GM20000 (cell line): ENCODE measurements at regions not wholly inside any gene's neighbourhood (a gene's known extent, or its start where the extent isn't known, plus 50 kb on each side); places are given as distances from the start of the nearest gene placed in this dataset.

ENCODE experiments used
- DNase-seq: peaks from one replicate; pipeline ENCODE4 v3.0.0; 2012; ENCODE audit warnings: low spot score
- TF ChIP-seq, protein P1 (sequence below): IDR thresholded peaks from 2 replicates; pipeline ENCODE4 v1.5.1; 2012; ENCODE audit warnings: mild to moderate bottlenecking, control low read depth; ENCODE audit errors: extremely low read depth, missing control alignments

DNA sequence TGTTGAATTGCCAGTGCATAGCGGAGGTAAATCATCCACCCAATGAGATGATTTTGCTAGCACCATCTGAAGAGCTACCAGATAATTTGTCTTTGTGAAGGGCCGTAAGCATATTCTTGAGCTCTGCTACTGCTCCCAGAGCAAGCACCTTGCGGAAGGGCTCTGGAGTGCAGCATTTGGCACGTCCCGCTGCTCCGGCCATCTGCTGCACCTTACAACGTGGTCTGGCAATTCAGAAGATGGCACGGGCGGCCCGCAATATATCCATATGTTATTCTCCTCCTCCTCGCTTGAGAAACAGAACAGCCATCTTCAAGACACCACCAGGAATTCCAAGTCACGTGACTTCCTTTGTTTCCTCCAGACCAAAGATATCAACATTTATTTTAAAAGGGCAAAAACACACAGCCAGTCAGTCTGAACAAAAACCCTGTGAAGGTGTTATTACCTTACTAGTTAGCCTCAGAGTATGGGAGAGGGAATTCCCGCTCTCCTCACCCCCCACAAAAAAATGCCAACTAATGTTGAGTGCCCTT lies 1095.7 kb upstream of the TENM3 start:
- TF ChIP-seq, protein P1, sequence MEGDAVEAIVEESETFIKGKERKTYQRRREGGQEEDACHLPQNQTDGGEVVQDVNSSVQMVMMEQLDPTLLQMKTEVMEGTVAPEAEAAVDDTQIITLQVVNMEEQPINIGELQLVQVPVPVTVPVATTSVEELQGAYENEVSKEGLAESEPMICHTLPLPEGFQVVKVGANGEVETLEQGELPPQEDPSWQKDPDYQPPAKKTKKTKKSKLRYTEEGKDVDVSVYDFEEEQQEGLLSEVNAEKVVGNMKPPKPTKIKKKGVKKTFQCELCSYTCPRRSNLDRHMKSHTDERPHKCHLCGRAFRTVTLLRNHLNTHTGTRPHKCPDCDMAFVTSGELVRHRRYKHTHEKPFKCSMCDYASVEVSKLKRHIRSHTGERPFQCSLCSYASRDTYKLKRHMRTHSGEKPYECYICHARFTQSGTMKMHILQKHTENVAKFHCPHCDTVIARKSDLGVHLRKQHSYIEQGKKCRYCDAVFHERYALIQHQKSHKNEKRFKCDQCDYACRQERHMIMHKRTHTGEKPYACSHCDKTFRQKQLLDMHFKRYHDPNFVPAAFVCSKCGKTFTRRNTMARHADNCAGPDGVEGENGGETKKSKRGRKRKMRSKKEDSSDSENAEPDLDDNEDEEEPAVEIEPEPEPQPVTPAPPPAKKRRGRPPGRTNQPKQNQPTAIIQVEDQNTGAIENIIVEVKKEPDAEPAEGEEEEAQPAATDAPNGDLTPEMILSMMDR = no peak
- DNase-seq = no peak

DNA sequence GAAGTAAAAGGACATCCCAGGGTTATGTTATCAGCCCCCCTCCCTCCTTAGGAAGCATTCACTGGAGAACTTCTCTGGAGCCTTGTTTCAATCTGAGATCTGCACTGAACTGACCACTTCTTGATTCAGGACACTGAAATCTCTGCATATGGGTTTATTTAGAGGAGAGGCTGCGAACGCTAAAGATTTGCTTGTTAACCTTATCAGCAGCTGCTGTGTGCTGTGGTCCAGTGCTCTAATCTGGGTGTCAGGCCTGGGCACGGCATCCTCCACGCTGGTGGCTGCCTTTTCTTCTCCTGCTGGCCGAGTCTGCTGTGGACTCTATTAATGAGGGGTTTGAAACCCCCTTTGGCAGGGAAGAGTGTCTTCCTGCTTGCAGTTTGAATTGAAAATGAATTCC lies 1094.7 kb upstream of the TENM3 start:
- TF ChIP-seq, protein P1 = no peak
- DNase-seq = no peak

DNA sequence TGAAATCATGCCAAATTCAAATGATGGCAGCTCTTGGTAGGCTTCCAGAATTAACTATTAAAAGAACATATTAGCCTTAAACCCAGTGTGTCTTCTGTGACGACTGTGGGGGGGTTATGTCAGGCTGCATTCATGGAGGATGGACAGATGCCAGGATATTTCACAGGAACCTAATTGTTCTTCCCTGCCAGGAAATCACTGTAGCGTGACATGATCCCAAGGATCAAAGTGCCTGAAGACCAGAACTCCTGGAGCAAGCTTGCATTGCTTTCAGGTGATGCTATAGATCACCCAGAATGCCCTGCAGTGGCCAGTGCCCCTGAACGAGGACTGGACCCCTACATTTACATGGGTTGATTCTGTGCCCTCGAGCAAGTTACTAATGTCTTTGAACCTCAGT lies 1093.0 kb upstream of the TENM3 start:
- TF ChIP-seq, protein P1 = no peak
- no peak for DNase-seq

DNA sequence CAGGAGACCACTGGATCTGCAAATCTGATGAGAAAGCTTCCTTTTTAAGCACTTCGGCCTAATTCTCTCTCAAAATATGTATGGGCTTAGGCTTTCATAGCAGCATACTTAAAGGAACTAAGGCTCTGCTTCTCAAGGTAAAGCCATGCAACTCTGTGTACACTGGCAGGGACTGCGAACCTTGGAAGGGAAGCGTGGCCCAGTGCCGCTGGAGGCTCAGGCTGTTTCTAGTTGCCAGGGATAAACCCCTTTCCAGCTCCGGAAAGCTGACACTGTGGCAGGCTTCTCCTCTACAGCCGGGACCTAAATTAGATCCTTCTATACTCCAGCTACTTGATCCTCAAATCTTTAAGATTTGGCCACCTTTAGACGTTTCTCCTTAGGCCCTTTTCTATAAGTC lies 1091.3 kb upstream of the TENM3 start:
- TF ChIP-seq, protein P1 = no peak
- DNase-seq = no peak

DNA sequence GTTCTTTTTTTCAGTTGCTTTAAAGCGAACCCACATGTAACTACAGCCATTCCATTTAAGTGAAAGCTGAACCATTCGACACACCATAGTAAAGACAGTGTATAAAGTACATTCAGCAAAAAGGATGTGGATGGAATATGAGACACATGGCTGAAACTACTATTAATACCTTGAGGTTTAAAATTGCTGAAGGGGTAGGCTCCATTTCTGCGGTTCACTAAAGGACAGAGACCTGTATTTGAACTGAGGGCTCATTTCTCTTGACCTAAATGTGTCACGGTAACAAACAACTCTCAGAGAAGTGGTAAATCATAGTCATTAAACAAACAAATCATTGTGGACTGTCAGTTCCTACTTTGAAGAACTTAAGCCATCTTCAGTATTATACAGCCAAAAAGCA lies 1085.6 kb upstream of the TENM3 start:
- TF ChIP-seq, protein P1 = no peak
- DNase-seq = no peak

DNA sequence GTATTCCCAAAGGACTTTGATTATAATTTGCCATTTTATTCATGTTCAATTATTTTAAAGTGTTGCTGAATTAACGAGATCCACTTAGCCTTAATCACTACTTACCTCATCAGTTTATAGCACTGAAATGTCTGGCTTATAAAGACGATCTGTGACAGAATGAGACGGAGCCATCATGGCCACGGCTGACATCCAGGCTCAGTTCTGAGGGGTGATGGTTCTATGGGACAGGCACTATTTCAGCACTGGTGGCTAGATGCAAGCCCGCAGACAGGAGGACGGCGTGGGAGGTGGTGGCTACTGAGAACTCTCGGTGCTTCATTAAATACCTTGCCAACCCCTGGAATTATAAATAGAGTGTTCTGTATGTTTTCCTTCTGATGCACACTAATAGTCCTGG lies 1084.2 kb upstream of the TENM3 start:
- TF ChIP-seq, protein P1 = no peak
- DNase-seq = no peak

DNA sequence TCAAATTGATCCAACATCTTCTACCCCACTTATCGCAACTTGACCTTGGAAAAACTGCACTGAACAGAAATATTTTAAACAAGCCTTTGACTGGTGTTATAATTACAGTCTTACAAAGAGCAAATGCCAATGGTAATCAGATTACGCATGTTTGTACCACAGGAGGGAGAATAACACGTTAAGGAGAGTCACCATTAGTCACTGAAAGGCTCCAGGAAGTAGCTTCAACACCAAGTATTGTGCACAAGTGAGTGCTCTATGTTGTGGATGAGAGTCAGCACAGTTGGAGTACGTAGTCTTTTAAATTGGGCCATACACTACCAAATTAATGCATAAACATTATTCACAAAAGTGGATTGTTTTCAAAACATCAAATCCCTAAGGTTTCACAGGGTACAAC lies 1081.5 kb upstream of the TENM3 start:
- DNase-seq = no peak
- TF ChIP-seq, protein P1 = no peak
